Hepatocyte (in vitro differentiated cells): ENCODE measurements at regions not wholly inside any gene's neighbourhood (a gene's known extent, or its start where the extent isn't known, plus 50 kb on each side); places are given as distances from the start of the nearest gene placed in this dataset.

Experiments
- EZH2 ChIP-seq: fragments of 200-600 bp; sonication (generic); IDR thresholded peaks from 2 replicates; pipeline ENCODE4 v1.6.1; 2016; ENCODE audit warnings: antibody characterized with exemption, mild to moderate bottlenecking, borderline replicate concordance
- EZH2phosphoT487 ChIP-seq: fragments of 200-600 bp; sonication (generic); IDR thresholded peaks from one replicate; pipeline ENCODE4 v1.6.1; 2018; ENCODE audit warnings: antibody characterized with exemption, mild to moderate bottlenecking, low read depth, moderate library complexity; ENCODE audit not compliant: unreplicated experiment, severe bottlenecking
- TF ChIP-seq, protein P1 (sequence below): fragments of 200-600 bp; sonication (generic); IDR thresholded peaks from 2 replicates; pipeline ENCODE4 v1.5.1; 2016; ENCODE audit warnings: antibody characterized with exemption, mild to moderate bottlenecking; ENCODE audit not compliant: poor library complexity

DNA sequence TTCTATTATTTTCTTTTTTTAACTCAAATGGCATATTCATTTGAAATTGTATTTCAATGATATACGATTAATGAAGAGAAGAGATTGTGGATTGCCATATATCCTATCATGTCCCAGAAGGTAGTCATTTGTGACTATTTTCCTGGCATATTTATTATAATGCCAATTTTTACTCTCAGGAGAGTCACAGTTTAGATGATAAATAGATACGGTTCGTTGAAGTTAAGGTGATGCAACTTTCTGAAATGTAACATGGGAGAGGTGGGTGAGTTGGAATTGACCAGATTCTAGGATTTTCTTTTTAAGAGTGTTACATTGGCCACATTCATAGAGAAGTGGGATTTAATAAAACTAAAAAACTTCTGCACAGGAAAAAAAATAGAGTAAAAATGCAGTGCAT, 1138.5 kb downstream of the NCAM2 start:
- TF ChIP-seq, protein P1, sequence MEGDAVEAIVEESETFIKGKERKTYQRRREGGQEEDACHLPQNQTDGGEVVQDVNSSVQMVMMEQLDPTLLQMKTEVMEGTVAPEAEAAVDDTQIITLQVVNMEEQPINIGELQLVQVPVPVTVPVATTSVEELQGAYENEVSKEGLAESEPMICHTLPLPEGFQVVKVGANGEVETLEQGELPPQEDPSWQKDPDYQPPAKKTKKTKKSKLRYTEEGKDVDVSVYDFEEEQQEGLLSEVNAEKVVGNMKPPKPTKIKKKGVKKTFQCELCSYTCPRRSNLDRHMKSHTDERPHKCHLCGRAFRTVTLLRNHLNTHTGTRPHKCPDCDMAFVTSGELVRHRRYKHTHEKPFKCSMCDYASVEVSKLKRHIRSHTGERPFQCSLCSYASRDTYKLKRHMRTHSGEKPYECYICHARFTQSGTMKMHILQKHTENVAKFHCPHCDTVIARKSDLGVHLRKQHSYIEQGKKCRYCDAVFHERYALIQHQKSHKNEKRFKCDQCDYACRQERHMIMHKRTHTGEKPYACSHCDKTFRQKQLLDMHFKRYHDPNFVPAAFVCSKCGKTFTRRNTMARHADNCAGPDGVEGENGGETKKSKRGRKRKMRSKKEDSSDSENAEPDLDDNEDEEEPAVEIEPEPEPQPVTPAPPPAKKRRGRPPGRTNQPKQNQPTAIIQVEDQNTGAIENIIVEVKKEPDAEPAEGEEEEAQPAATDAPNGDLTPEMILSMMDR = no peak
- TF ChIP-seq EZH2 (no peak), EZH2phosphoT487 (no peak)
